Neural progenitor cell (in vitro differentiated cells): ENCODE measurements at regions not wholly inside any gene's neighbourhood (a gene's known extent, or its start where the extent isn't known, plus 50 kb on each side); places are given as distances from the start of the nearest gene placed in this dataset.

Experiments
- CTCF ChIP-seq: fragments of 200-600 bp; sonication (generic); IDR thresholded peaks from 2 replicates; pipeline ENCODE4 v1.5.1; 2017; ENCODE audit warnings: antibody characterized with exemption, mild to moderate bottlenecking
- EZH2 ChIP-seq: fragments of 200-600 bp; sonication (generic); IDR thresholded peaks from 2 replicates; pipeline ENCODE4 v1.6.1; 2017; ENCODE audit warnings: antibody characterized with exemption, mild to moderate bottlenecking, moderate library complexity
- EZH2phosphoT487 ChIP-seq: fragments of 200-600 bp; sonication (generic); IDR thresholded peaks from 2 replicates; pipeline ENCODE4 v1.6.1; 2017; ENCODE audit warnings: antibody characterized with exemption

- TF ChIP-seq CTCF, result no peak
- no peak for TF ChIP-seq EZH2phosphoT487
- no peak for TF ChIP-seq EZH2
These were observed 309.8 kb downstream of the KLF5 start for GRCh38 chr13:73368608-73369007.
